ENCODE measurements at regions not wholly inside any gene's neighbourhood (a gene's known extent, or its start where the extent isn't known, plus 50 kb on each side); places are given as distances from the start of the nearest gene placed in this dataset.

GRCh38 chr5:53397845-53398244 is 82.6 kb upstream of the FST start:
- TF ChIP-seq CTCF (conservative IDR thresholded peaks at IDR 0.05) = no peak
- TF ChIP-seq EZH2 (IDR thresholded peaks at IDR 0.05; ENCODE audit: low read depth) = no peak

Measured in PC-9 (cell line).